Nephron progenitor cell (in vitro differentiated cells): ENCODE measurements at regions not wholly inside any gene's neighbourhood (a gene's known extent, or its start where the extent isn't known, plus 50 kb on each side); places are given as distances from the start of the nearest gene placed in this dataset.
A peak's percentile ranks its signal among the peaks of the same experiment; 100 is the strongest.
"Not testable (repeated sequence)": the region's sequence is repeated elsewhere in the genome, so short reads cannot be mapped to it uniquely, and the experiment has no call there.

Experiments used
- DNase-seq: peaks from one replicate; pipeline ENCODE4 v3.0.0; 2021
- H3K27ac Mint-ChIP-seq: 2 replicates; pipeline ENCODE4 v1.8.0; 2021; ENCODE audit warnings: mild to moderate bottlenecking, moderate library complexity, mixed read lengths
- H3K27me3 Mint-ChIP-seq: 2 replicates; pipeline ENCODE4 v1.8.0; 2021; ENCODE audit warnings: mild to moderate bottlenecking, low read depth, mixed read lengths; ENCODE audit not compliant: poor library complexity
- H3K36me3 Mint-ChIP-seq: 2 replicates; pipeline ENCODE4 v1.8.0; 2021; ENCODE audit warnings: low read depth, mixed read lengths
- H3K4me1 Mint-ChIP-seq: 2 replicates; pipeline ENCODE4 v1.8.0; 2021; ENCODE audit warnings: mixed read lengths
- H3K4me3 Mint-ChIP-seq: 2 replicates; pipeline ENCODE4 v1.8.0; 2021; ENCODE audit warnings: mild to moderate bottlenecking, moderate library complexity, mixed read lengths
- H3K9me3 Mint-ChIP-seq: 2 replicates; pipeline ENCODE4 v1.8.0; 2021; ENCODE audit warnings: mild to moderate bottlenecking, moderate library complexity, mixed read lengths
- TF ChIP-seq, protein P1 (sequence below): fragments of 200-600 bp; sonication (generic); IDR thresholded peaks from 2 replicates; pipeline ENCODE4 v1.5.0; 2021; ENCODE audit warnings: antibody characterized with exemption

- Mint-ChIP-seq H3K36me3 (no peaks in the 10 kb centered on the region), H3K27ac (peak overlapping the region; percentile 61), H3K4me1 (peaks cover 4% of the 10 kb centered on the region), H3K27me3 (peaks cover 18% of the 10 kb centered on the region), H3K4me3 (no peak overlapping the region), H3K9me3 (peaks cover 3% of the 10 kb centered on the region)
- no peak for DNase-seq
- TF ChIP-seq, protein P1, sequence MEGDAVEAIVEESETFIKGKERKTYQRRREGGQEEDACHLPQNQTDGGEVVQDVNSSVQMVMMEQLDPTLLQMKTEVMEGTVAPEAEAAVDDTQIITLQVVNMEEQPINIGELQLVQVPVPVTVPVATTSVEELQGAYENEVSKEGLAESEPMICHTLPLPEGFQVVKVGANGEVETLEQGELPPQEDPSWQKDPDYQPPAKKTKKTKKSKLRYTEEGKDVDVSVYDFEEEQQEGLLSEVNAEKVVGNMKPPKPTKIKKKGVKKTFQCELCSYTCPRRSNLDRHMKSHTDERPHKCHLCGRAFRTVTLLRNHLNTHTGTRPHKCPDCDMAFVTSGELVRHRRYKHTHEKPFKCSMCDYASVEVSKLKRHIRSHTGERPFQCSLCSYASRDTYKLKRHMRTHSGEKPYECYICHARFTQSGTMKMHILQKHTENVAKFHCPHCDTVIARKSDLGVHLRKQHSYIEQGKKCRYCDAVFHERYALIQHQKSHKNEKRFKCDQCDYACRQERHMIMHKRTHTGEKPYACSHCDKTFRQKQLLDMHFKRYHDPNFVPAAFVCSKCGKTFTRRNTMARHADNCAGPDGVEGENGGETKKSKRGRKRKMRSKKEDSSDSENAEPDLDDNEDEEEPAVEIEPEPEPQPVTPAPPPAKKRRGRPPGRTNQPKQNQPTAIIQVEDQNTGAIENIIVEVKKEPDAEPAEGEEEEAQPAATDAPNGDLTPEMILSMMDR = no peak
Measured at GRCh38 chr20:53794529-53795115, 201.0 kb upstream of the ZNF217 start.

- H3K9me3 Mint-ChIP-seq = peaks cover 3% of the 10 kb centered on the region
- H3K27ac Mint-ChIP-seq = no peak overlapping the region
- no peaks in the 10 kb centered on the region for H3K36me3 Mint-ChIP-seq
- TF ChIP-seq, protein P1 = no peak
- DNase-seq = no peak
- H3K4me3 Mint-ChIP-seq = no peak overlapping the region
- peaks cover 4% of the 10 kb centered on the region for H3K4me1 Mint-ChIP-seq
- peaks cover 11% of the 10 kb centered on the region for H3K27me3 Mint-ChIP-seq
Measured at GRCh38 chr20:53793783-53794383, 200.2 kb upstream of the ZNF217 start.

DNA sequence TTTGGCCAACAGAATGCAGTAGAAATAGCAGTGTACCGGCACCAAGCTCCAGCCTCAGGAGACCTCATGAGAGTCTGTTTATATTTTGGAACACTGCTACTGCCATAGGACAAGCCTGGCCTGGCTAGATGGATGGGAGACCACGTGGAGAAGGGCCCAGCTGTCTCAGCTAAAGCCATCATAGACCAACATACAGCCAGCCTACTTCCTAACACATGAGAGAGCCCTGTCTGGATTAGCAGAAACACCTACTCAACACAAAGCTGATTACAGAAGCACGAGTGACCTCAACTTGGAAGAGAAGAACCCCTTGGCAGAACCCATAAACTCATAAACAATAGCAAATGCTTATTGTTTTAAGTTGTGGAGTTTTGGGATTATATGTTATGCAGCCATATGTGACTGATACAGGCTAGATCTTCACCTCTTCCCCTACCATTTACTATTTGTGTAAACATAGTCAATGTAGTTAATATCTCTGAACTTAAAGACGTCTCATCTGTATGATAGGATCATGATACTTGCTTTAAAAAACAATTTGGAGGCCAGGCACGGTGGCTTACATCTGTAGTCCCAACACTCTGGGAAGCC lies 199.4 kb upstream of the ZNF217 start:
- Mint-ChIP-seq H3K9me3 (peaks cover 3% of the 10 kb centered on the region), H3K27ac (no peak overlapping the region), H3K4me1 (peaks cover 4% of the 10 kb centered on the region), H3K36me3 (no peaks in the 10 kb centered on the region), H3K27me3 (peaks cover 11% of the 10 kb centered on the region), H3K4me3 (no peak overlapping the region)
- DNase-seq = no peak
- TF ChIP-seq, protein P1 = no peak

DNA sequence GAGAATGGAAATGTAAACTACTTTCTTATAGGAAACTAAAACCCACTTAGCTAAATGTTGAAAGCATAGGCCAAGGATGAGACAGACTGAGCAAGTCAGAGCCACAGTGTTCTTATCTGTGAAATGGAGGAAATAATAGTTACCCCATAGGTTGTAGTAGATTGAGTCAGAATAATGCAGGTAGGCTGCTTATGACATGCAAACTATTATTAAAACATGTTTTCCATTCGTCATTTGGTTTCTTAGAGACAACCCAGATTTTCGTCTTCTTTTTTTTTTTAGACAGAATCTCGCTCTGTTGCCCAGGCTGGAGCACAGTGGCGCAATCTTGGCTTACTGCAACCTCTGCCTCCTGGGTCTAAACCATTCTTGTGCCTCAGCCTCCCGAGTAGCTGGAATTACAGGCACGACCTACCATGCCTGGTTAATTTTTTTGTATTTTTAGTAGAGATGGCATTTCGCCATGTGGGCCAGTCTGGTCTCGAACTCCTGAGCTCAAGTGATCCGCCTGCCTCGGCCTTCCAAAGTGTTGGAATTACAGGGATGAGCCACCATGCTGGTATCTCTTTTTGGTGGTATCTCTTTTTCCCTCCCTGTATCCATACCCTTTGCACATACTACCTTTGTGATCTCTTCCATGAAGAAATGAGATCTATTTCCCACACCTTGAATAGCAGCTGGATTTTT lies 196.5 kb upstream of the ZNF217 start:
- no peak for DNase-seq
- Mint-ChIP-seq H3K4me3 (no peak overlapping the region), H3K9me3 (no peaks in the 10 kb centered on the region), H3K27me3 (peaks cover 8% of the 10 kb centered on the region), H3K36me3 (no peaks in the 10 kb centered on the region), H3K4me1 (peaks cover 17% of the 10 kb centered on the region), H3K27ac (no peak overlapping the region)
- TF ChIP-seq, protein P1 = no peak

DNA sequence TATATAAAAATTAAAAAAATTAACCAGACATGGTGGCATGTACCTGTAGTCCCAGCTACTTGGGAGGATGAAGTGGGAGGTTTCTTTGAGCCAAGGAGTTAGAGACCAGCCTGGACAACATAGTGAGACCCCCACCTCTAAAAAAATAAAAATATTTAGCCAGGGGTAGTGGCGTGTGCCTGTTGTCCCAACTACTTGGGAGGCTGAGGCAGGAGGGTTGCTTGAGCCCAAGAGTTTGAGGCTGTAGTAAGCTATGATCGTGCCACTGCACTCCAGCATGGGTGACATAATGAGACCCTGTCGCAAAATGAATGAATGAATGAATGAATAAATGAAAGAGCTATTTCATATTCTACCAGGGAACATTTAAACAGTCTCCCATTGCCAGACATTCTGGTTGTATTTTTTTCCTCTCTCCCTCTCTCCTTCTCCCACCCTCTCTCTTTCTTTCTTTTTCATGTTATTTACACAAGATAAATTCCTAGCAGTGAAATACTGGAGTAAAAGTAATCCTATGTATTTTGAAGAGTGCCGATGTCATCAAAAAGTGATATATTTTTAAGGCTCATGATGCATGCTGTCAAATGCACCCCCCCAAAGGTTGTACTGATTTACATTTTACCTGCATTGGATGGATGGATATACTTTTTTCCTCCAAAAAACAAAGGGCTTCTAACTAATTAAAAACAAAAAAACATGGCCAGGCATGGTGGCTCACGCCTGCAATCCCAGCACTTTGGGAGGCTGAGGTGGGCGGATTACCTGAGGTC lies 194.8 kb upstream of the ZNF217 start:
- no peaks in the 10 kb centered on the region for H3K36me3 Mint-ChIP-seq
- no peaks in the 10 kb centered on the region for H3K9me3 Mint-ChIP-seq
- DNase-seq = no peak
- TF ChIP-seq, protein P1 = no peak
- peaks cover 8% of the 10 kb centered on the region for H3K27me3 Mint-ChIP-seq
- no peak overlapping the region for H3K27ac Mint-ChIP-seq
- H3K4me1 Mint-ChIP-seq = peaks cover 13% of the 10 kb centered on the region
- H3K4me3 Mint-ChIP-seq = no peak overlapping the region

GRCh38 chr20:53787491-53787931 lies 193.9 kb upstream of the ZNF217 start:
- not testable (repeated sequence) for H3K27me3 Mint-ChIP-seq, H3K27ac Mint-ChIP-seq, H3K4me3 Mint-ChIP-seq, DNase-seq, H3K36me3 Mint-ChIP-seq, H3K9me3 Mint-ChIP-seq
- H3K4me1 Mint-ChIP-seq = peaks cover 13% of the 10 kb centered on the region
